Suprapubic skin (tissue), 4 donors: ENCODE measurements at regions not wholly inside any gene's neighbourhood (a gene's known extent, or its start where the extent isn't known, plus 50 kb on each side); places are given as distances from the start of the nearest gene placed in this dataset.

ENCODE experiments used
- DNase-seq, 2 donors: peaks; one replicate each; pipeline ENCODE4 v3.0.0-alpha.2; 2019; ENCODE audit warnings: low spot score in 2 of 2
- H3K27ac ChIP-seq: fragments of 200-600 bp; sonication (generic); one replicate; pipeline ENCODE4 v1.5.1; 2019
- H3K27me3 ChIP-seq: fragments of 200-600 bp; sonication (generic); one replicate; pipeline ENCODE4 v1.5.1; 2019
- H3K36me3 ChIP-seq: fragments of 200-600 bp; sonication (generic); one replicate; pipeline ENCODE4 v1.5.1; 2019
- H3K4me1 ChIP-seq: fragments of 200-600 bp; sonication (generic); one replicate; pipeline ENCODE4 v1.5.1; 2019
- H3K4me3 ChIP-seq: fragments of 200-600 bp; sonication (generic); one replicate; pipeline ENCODE4 v1.5.1; 2019; ENCODE audit warnings: mild to moderate bottlenecking
- H3K9me3 ChIP-seq: fragments of 200-600 bp; sonication (generic); one replicate; pipeline ENCODE4 v1.5.1; 2019
- EP300 ChIP-seq: sonication (generic); formaldehyde crosslinking; IDR thresholded peaks from one replicate; pipeline ENCODE4 v1.6.1; 2017; ENCODE audit warnings: antibody characterized with exemption
- POLR2A ChIP-seq, 2 donors: fragments of 450-650 bp; IDR thresholded peaks; one replicate each; pipeline ENCODE4 v1.6.1; 2017; ENCODE audit warnings: antibody characterized with exemption in 2 of 2, mild to moderate bottlenecking in 2 of 2, moderate library complexity in 2 of 2
- POLR2AphosphoS5 ChIP-seq, 3 donors: sonication (generic); formaldehyde crosslinking; IDR thresholded peaks; one replicate each; pipeline ENCODE4 v1.6.1; 2017; ENCODE audit warnings: antibody characterized with exemption in 3 of 3
- WGBS: methylation state at CpG from one replicate; pipeline ENCODE4 v1.1.5; 2018; 5-methylcytosine and 5-hydroxymethylcytosine counted together
- TF ChIP-seq, protein P1 (sequence below), 2 donors: fragments of 200-600 bp in 1 of 2; fragments of 450-650 bp in 1 of 2; sonication (generic) in 1 of 2; IDR thresholded peaks; one replicate each; pipeline ENCODE4 v1.5.1; 2016 to 2019; ENCODE audit warnings: antibody characterized with exemption in 2 of 2, mild to moderate bottlenecking in 1 of 2, moderate library complexity in 1 of 2

DNA sequence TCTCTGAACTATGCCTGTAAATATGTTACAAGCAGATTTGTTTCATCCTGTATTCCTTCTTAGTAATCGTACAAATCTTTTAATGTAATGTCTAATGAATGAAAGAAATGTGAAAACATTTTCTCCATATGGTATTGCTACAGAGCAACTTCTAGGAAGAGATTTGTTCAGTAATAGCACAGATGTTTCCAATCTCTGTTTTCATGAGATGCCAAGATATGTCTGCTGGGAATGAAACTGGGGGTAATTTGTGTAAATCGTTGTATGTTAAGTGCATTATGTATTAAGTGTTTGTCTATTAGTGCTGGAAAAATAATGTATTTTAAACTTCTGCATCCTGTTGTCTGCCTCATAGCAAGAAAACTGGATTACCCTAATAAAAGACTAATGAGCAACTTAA is 722.2 kb upstream of the EYS start:
- no peaks in the 10 kb centered on the region for H3K27me3 ChIP-seq
- H3K36me3 ChIP-seq, result no peaks in the 10 kb centered on the region
- DNase-seq, result no peak
- H3K27ac ChIP-seq, result no peak overlapping the region
- no peak for TF ChIP-seq EP300
- TF ChIP-seq POLR2A (IDR thresholded peaks at IDR 0.05), result no peak
- no peak for TF ChIP-seq POLR2AphosphoS5 (IDR thresholded peaks at IDR 0.05)
- TF ChIP-seq, protein P1, sequence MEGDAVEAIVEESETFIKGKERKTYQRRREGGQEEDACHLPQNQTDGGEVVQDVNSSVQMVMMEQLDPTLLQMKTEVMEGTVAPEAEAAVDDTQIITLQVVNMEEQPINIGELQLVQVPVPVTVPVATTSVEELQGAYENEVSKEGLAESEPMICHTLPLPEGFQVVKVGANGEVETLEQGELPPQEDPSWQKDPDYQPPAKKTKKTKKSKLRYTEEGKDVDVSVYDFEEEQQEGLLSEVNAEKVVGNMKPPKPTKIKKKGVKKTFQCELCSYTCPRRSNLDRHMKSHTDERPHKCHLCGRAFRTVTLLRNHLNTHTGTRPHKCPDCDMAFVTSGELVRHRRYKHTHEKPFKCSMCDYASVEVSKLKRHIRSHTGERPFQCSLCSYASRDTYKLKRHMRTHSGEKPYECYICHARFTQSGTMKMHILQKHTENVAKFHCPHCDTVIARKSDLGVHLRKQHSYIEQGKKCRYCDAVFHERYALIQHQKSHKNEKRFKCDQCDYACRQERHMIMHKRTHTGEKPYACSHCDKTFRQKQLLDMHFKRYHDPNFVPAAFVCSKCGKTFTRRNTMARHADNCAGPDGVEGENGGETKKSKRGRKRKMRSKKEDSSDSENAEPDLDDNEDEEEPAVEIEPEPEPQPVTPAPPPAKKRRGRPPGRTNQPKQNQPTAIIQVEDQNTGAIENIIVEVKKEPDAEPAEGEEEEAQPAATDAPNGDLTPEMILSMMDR (IDR thresholded peaks at IDR 0.05), result no peak
- H3K9me3 ChIP-seq, result peaks cover 4% of the 10 kb centered on the region
- H3K4me3 ChIP-seq, result no peak overlapping the region
- 48% methylated on average over 2 of the region's 2 CpGs for WGBS
- no peaks in the 10 kb centered on the region for H3K4me1 ChIP-seq

DNA sequence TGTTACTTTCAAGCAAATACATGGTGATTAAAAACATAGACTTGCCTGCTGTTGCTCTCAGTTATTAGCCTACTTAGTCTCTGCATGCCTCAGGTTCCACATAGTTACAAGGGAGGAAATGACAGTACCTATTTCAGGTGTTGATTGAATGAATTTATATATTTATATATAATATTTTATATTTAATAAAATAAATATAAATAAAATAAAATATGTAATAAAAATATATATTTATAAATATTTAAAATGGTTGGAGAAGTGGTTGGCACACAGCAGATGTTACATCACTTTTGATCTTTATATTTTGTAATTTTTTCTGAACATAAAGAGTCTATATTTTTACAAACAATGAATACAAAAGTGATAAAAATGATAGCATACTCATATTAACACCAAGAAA is 716.0 kb upstream of the EYS start:
- TF ChIP-seq EP300, result no peak
- TF ChIP-seq POLR2A (IDR thresholded peaks at IDR 0.05), result no peak
- TF ChIP-seq, protein P1 (IDR thresholded peaks at IDR 0.05), result no peak
- TF ChIP-seq POLR2AphosphoS5 (IDR thresholded peaks at IDR 0.05), result no peak
- DNase-seq, result no peak
- Histone ChIP-seq H3K36me3 (no peaks in the 10 kb centered on the region), H3K27ac (no peak overlapping the region), H3K4me3 (no peak overlapping the region), H3K4me1 (no peaks in the 10 kb centered on the region), H3K9me3 (peaks cover 4% of the 10 kb centered on the region), H3K27me3 (no peaks in the 10 kb centered on the region)

DNA sequence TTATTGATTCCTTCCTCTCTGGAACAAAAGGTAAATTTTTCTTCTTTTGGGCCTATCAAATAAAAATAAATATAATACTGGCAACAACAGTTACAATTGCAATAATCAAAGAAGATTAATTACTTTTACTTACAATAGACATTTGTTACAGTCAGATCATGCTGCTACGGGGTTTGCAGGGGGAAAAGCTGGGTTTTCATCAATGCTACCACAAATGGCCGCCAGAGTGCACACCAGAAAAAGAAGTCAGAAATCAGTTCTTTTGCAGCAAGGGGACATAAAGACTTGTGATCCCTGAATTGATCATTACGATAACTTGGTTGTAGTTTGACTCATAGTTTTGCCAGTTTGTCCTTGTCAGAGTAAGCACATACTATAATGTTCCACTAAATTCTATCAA is 714.5 kb upstream of the EYS start:
- no peaks in the 10 kb centered on the region for H3K27me3 ChIP-seq
- 63% methylated on average over 3 of the region's 3 CpGs for WGBS
- H3K9me3 ChIP-seq, result no peaks in the 10 kb centered on the region
- DNase-seq, result no peak
- H3K4me1 ChIP-seq, result no peaks in the 10 kb centered on the region
- no peaks in the 10 kb centered on the region for H3K36me3 ChIP-seq
- H3K27ac ChIP-seq, result no peak overlapping the region
- H3K4me3 ChIP-seq, result no peak overlapping the region
- TF ChIP-seq EP300 (no peak), POLR2AphosphoS5 (IDR thresholded peaks at IDR 0.05) (no peak), POLR2A (IDR thresholded peaks at IDR 0.05) (no peak)
- TF ChIP-seq, protein P1 (IDR thresholded peaks at IDR 0.05), result no peak

DNA sequence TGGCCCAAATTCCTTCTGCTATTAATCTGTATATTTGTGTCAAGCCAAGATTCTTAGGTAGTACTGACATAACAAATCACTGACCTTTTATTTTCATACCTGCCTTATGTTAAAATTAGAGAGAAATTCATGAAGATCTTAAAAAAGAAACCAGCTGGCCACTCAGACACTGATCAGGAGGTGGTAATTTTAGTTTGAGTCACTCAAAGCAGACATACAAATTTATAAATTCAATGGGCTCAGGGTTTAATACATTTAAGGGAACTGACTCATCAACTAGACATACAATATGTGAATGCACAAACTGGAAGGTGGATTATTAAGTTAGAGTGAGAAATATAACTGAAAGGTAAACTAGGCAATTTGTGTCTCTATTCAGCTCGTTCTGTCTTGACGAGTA is 711.9 kb upstream of the EYS start:
- Histone ChIP-seq H3K4me3 (no peak overlapping the region), H3K4me1 (no peaks in the 10 kb centered on the region), H3K9me3 (no peaks in the 10 kb centered on the region), H3K27me3 (no peaks in the 10 kb centered on the region), H3K36me3 (no peaks in the 10 kb centered on the region), H3K27ac (no peak overlapping the region)
- TF ChIP-seq EP300, result no peak
- TF ChIP-seq, protein P1 (IDR thresholded peaks at IDR 0.05), result no peak
- TF ChIP-seq POLR2A (IDR thresholded peaks at IDR 0.05), result no peak
- WGBS, result 96% methylated on average over 2 of the region's 2 CpGs
- DNase-seq, result no peak

DNA sequence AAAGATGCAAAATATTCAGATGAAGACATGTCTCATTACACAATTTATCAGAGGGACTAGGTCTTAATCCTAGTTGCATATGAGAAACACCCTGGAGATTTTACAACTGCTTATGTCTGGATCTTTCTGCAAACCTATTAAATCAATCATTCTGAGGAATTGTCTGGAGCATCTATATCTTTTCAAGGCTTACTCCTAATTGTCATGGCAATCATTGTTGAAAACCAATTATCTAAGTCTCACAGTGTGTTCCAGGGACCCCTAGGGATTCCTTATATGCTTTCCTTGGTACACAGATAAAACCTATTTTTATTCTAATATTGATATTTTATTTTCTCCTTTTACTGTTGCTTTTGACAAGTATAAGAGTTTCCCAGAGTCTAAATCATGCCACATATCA is 696.9 kb upstream of the EYS start:
- Histone ChIP-seq H3K27me3 (no peaks in the 10 kb centered on the region), H3K4me3 (no peak overlapping the region), H3K27ac (no peak overlapping the region), H3K36me3 (no peaks in the 10 kb centered on the region), H3K4me1 (no peaks in the 10 kb centered on the region), H3K9me3 (no peaks in the 10 kb centered on the region)
- DNase-seq, result no peak
- TF ChIP-seq POLR2AphosphoS5 (IDR thresholded peaks at IDR 0.05), result no peak
- TF ChIP-seq, protein P1 (IDR thresholded peaks at IDR 0.05), result no peak
- TF ChIP-seq EP300, result no peak
- no peak for TF ChIP-seq POLR2A (IDR thresholded peaks at IDR 0.05)
